SH-SY5Y (cell line): ENCODE measurements at regions not wholly inside any gene's neighbourhood (a gene's known extent, or its start where the extent isn't known, plus 50 kb on each side); places are given as distances from the start of the nearest gene placed in this dataset.

Experiments used
- GATA2 ChIP-seq: IDR thresholded peaks from 2 replicates; pipeline ENCODE4 v1.6.1; 2011; ENCODE audit warnings: mild to moderate bottlenecking, low read depth, low read length
- GATA3 ChIP-seq: IDR thresholded peaks from 2 replicates; pipeline ENCODE4 v1.6.1; 2011; ENCODE audit warnings: low read depth, mild to moderate bottlenecking, low read length, moderate library complexity

- no peak for TF ChIP-seq GATA3
- TF ChIP-seq GATA2 = no peak
Observed at GRCh38 chr5:74493411-74493810, 147.1 kb downstream of the ENC1 start.

- TF ChIP-seq GATA2 (peak; percentile 68; the same call in 1 of the 2 replicates), GATA3 (peak; percentile 82)
Observed at GRCh38 chr5:74492230-74492629, 148.3 kb downstream of the ENC1 start.

GRCh38 chr5:74491586-74491985, 148.9 kb downstream of the ENC1 start:
- TF ChIP-seq GATA2 (no peak), GATA3 (no peak)

- no peak for TF ChIP-seq GATA2
- TF ChIP-seq GATA3 = no peak
Observed at GRCh38 chr5:74490814-74491213, 149.7 kb downstream of the ENC1 start.

GRCh38 chr5:74482990-74483389, 157.5 kb downstream of the ENC1 start:
- TF ChIP-seq GATA3 = no peak
- TF ChIP-seq GATA2 = peak; percentile 51

GRCh38 chr5:74482523-74482922, 158.0 kb downstream of the ENC1 start:
- TF ChIP-seq GATA2 (no peak), GATA3 (no peak)

GRCh38 chr5:74480201-74480600, 160.3 kb downstream of the ENC1 start:
- TF ChIP-seq GATA3 (no peak), GATA2 (no peak)

GRCh38 chr5:74478328-74478727, 162.2 kb downstream of the ENC1 start:
- TF ChIP-seq GATA3 = no peak
- peak; percentile 44; the same call in 1 of the 2 replicates for TF ChIP-seq GATA2

GRCh38 chr5:74477761-74478160, 162.8 kb downstream of the ENC1 start:
- no peak for TF ChIP-seq GATA2
- no peak for TF ChIP-seq GATA3

- peak; percentile 38; the same call in 1 of the 2 replicates for TF ChIP-seq GATA2
- peak; percentile 80 for TF ChIP-seq GATA3
Observed at GRCh38 chr5:74476819-74477453, 163.6 kb downstream of the ENC1 start.

- TF ChIP-seq GATA2 (no peak), GATA3 (no peak)
Observed at GRCh38 chr5:74476046-74476818, 164.3 kb downstream of the ENC1 start.

GRCh38 chr5:74471875-74472274, 168.7 kb downstream of the ENC1 start:
- no peak for TF ChIP-seq GATA3
- TF ChIP-seq GATA2 = no peak

GRCh38 chr5:74469234-74469994, 171.1 kb downstream of the ENC1 start:
- TF ChIP-seq GATA2 (no peak), GATA3 (no peak)

- no peak for TF ChIP-seq GATA2
- no peak for TF ChIP-seq GATA3
Observed at GRCh38 chr5:74468421-74468820, 172.1 kb downstream of the ENC1 start.
